Gastroesophageal sphincter (tissue), 3 donors: ENCODE measurements at regions not wholly inside any gene's neighbourhood (a gene's known extent, or its start where the extent isn't known, plus 50 kb on each side); places are given as distances from the start of the nearest gene placed in this dataset.

Source experiments
- CTCF ChIP-seq, 4 experiments: fragments of 200-600 bp in 2 of 4; fragments of 450-650 bp in 2 of 4; sonication (generic) in 1 of 4; IDR thresholded peaks; one replicate each; pipeline ENCODE4 v1.5.1; 2017 to 2019; ENCODE audit warnings: antibody characterized with exemption in 4 of 4, mild to moderate bottlenecking in 2 of 4, moderate library complexity in 2 of 4
- EP300 ChIP-seq: sonication (generic); formaldehyde crosslinking; IDR thresholded peaks from one replicate; pipeline ENCODE4 v1.6.1; 2017; ENCODE audit warnings: antibody characterized with exemption, mild to moderate bottlenecking
- POLR2A ChIP-seq, 2 donors: fragments of 450-650 bp; IDR thresholded peaks; one replicate each; pipeline ENCODE4 v1.6.1; 2017; ENCODE audit warnings: antibody characterized with exemption in 2 of 2, mild to moderate bottlenecking in 2 of 2, moderate library complexity in 1 of 2
- POLR2AphosphoS5 ChIP-seq: sonication (generic); formaldehyde crosslinking; IDR thresholded peaks from one replicate; pipeline ENCODE4 v1.6.1; 2017; ENCODE audit warnings: antibody characterized with exemption

- TF ChIP-seq EP300 (no peak), CTCF (IDR thresholded peaks at IDR 0.05) (no peak), POLR2A (IDR thresholded peaks at IDR 0.05) (no peak), POLR2AphosphoS5 (no peak)
These were observed 1819.4 kb downstream of the UQCRFS1 start for GRCh38 chr19:27393591-27393990.
